Astrocyte (in vitro differentiated cells and primary cell): ENCODE measurements at regions not wholly inside any gene's neighbourhood (a gene's known extent, or its start where the extent isn't known, plus 50 kb on each side); places are given as distances from the start of the nearest gene placed in this dataset.

Source experiments
- DNase-seq: peaks from one replicate; pipeline ENCODE4 v3.0.0-alpha.2; 2010; ENCODE audit warnings: low read depth
- FAIRE-seq: peaks from 2 replicates; lab custom pipeline; 2011; peaks lifted over from hg19 to GRCh38; lab: Jason Lieb, UNC
- H2AFZ ChIP-seq: 2 replicates; pipeline ENCODE4 v1.6.0; 2012; ENCODE audit warnings: low read depth, low read length, inconsistent platforms
- H3K27ac ChIP-seq: 2 replicates; pipeline ENCODE4 v1.5.1; 2011; ENCODE audit warnings: low read depth, low read length, inconsistent platforms
- H3K27me3 ChIP-seq: 2 replicates; pipeline ENCODE4 v1.6.0; 2011; ENCODE audit warnings: low read length, inconsistent platforms; ENCODE audit not compliant: insufficient read depth
- H3K36me3 ChIP-seq: 2 replicates; pipeline ENCODE4 v1.5.1; 2011; ENCODE audit warnings: low read length, inconsistent platforms; ENCODE audit not compliant: insufficient read depth
- H3K4me1 ChIP-seq: 2 replicates; pipeline ENCODE4 v1.5.1; 2011; ENCODE audit warnings: low read length, inconsistent platforms; ENCODE audit not compliant: insufficient read depth
- H3K4me2 ChIP-seq: 2 replicates; pipeline ENCODE4 v1.6.0; 2012; ENCODE audit warnings: low read length, inconsistent platforms
- H3K4me3 ChIP-seq: 2 replicates; pipeline ENCODE4 v1.5.1; 2011; ENCODE audit warnings: low read depth, mild to moderate bottlenecking, low read length, inconsistent platforms; ENCODE audit not compliant: insufficient read depth
- H3K79me2 ChIP-seq: 2 replicates; pipeline ENCODE4 v1.6.0; 2012; ENCODE audit warnings: mild to moderate bottlenecking, low read length, inconsistent platforms; ENCODE audit not compliant: insufficient read depth
- H3K9ac ChIP-seq: 2 replicates; pipeline ENCODE4 v1.6.0; 2012; ENCODE audit warnings: mild to moderate bottlenecking, low read length, inconsistent platforms
- H3K9me3 ChIP-seq: 2 replicates; pipeline ENCODE4 v1.5.1; 2012; ENCODE audit warnings: low read depth, mild to moderate bottlenecking, low read length, inconsistent platforms; ENCODE audit not compliant: insufficient read depth
- H4K20me1 ChIP-seq: 2 replicates; pipeline ENCODE4 v1.6.0; 2012; ENCODE audit warnings: low read length, inconsistent platforms; ENCODE audit not compliant: insufficient read depth
- H3K27ac Mint-ChIP-seq: one replicate; pipeline ENCODE4 v1.8.0; 2021; ENCODE audit warnings: mild to moderate bottlenecking, mixed read lengths; ENCODE audit not compliant: unreplicated experiment
- H3K27me3 Mint-ChIP-seq: one replicate; pipeline ENCODE4 v1.8.0; 2021; ENCODE audit warnings: low read depth, mixed read lengths; ENCODE audit not compliant: unreplicated experiment
- H3K36me3 Mint-ChIP-seq: one replicate; pipeline ENCODE4 v1.8.0; 2021; ENCODE audit warnings: low read depth, mixed read lengths; ENCODE audit not compliant: unreplicated experiment
- H3K4me1 Mint-ChIP-seq: one replicate; pipeline ENCODE4 v1.8.0; 2021; ENCODE audit warnings: low read depth, mixed read lengths; ENCODE audit not compliant: unreplicated experiment
- H3K4me3 Mint-ChIP-seq: one replicate; pipeline ENCODE4 v1.8.0; 2021; ENCODE audit warnings: mild to moderate bottlenecking, moderate library complexity, mixed read lengths; ENCODE audit not compliant: unreplicated experiment
- H3K9me3 Mint-ChIP-seq: one replicate; pipeline ENCODE4 v1.8.0; 2021; ENCODE audit warnings: mild to moderate bottlenecking, mixed read lengths; ENCODE audit not compliant: unreplicated experiment
- EZH2 ChIP-seq: IDR thresholded peaks from 2 replicates; pipeline ENCODE4 v1.6.1; 2012; ENCODE audit warnings: mild to moderate bottlenecking, low read length, inconsistent platforms; ENCODE audit not compliant: insufficient read depth
- TF ChIP-seq, protein P1 (sequence below): IDR thresholded peaks from 2 replicates; pipeline ENCODE4 v1.5.1; 2011; ENCODE audit warnings: low read depth, mild to moderate bottlenecking, inconsistent platforms, low read length, moderate library complexity; ENCODE audit not compliant: insufficient read depth

DNA sequence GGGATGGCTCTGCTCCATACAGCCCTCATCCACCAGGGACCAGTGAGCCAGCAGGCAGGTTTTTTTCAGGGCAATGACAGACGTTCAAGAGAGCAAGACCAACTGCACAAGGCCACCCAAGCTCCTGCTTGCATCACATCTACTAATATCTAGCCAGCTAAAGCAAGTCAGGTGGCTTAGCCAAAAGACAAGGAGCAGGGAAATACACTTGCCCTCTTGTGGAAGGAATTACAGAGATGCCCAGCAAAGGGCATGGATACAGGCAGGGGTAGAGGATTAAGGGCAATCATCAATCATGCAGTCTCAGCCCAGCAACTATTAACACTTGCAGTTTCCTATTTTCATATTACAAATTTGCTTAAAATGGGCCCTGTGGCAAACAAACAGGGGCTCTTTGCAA is 81.5 kb upstream of the NTRK3 start:
- H3K27me3 Mint-ChIP-seq, result peaks cover 15% of the 10 kb centered on the region
- Histone ChIP-seq H3K36me3 (no peaks in the 10 kb centered on the region), H3K9ac (no peak overlapping the region), H3K4me3 (no peak overlapping the region), H4K20me1 (no peaks in the 10 kb centered on the region), H3K79me2 (no peaks in the 10 kb centered on the region), H3K9me3 (no peaks in the 10 kb centered on the region), H2AFZ (no peak overlapping the region), H3K4me1 (peaks cover 13% of the 10 kb centered on the region), H3K27me3 (no peaks in the 10 kb centered on the region), H3K4me2 (no peak overlapping the region), H3K27ac (no peak overlapping the region)
- H3K4me3 Mint-ChIP-seq, result no peak overlapping the region
- no peak overlapping the region for H3K27ac Mint-ChIP-seq
- peaks cover 6% of the 10 kb centered on the region for H3K4me1 Mint-ChIP-seq
- DNase-seq, result no peak
- FAIRE-seq, result no peak
- H3K36me3 Mint-ChIP-seq, result no peaks in the 10 kb centered on the region
- TF ChIP-seq, protein P1, sequence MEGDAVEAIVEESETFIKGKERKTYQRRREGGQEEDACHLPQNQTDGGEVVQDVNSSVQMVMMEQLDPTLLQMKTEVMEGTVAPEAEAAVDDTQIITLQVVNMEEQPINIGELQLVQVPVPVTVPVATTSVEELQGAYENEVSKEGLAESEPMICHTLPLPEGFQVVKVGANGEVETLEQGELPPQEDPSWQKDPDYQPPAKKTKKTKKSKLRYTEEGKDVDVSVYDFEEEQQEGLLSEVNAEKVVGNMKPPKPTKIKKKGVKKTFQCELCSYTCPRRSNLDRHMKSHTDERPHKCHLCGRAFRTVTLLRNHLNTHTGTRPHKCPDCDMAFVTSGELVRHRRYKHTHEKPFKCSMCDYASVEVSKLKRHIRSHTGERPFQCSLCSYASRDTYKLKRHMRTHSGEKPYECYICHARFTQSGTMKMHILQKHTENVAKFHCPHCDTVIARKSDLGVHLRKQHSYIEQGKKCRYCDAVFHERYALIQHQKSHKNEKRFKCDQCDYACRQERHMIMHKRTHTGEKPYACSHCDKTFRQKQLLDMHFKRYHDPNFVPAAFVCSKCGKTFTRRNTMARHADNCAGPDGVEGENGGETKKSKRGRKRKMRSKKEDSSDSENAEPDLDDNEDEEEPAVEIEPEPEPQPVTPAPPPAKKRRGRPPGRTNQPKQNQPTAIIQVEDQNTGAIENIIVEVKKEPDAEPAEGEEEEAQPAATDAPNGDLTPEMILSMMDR, result no peak
- TF ChIP-seq EZH2, result no peak
- H3K9me3 Mint-ChIP-seq, result peaks cover 3% of the 10 kb centered on the region

DNA sequence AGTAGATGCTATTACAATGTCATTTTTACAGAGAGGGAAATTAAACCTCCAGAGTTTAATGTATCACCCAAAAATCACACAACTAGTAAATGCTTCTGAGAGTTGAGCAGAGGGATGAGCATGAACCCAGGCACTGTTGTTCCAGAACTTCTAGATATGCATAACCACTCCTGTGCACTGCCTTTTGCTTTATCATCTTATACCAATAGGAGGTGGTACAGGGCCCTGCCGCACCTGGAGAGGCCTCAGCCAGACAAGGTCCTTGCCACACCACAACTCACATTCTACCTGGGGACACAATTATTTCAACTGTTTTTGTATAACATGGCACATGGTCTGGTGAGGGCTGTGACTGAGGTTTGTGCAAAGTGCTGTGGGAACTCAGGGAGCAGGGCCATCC is 78.5 kb upstream of the NTRK3 start:
- no peaks in the 10 kb centered on the region for H4K20me1 ChIP-seq
- H3K4me1 Mint-ChIP-seq, result peaks cover 6% of the 10 kb centered on the region
- TF ChIP-seq EZH2, result no peak
- TF ChIP-seq, protein P1, result no peak
- H3K4me2 ChIP-seq, result peak overlapping the region; percentile 77
- H3K27me3 Mint-ChIP-seq, result peaks cover 15% of the 10 kb centered on the region
- no peak overlapping the region for H3K4me3 Mint-ChIP-seq
- H3K9me3 Mint-ChIP-seq, result peaks cover 3% of the 10 kb centered on the region
- H3K9ac ChIP-seq, result peak overlapping the region; percentile 62
- peak overlapping the region; percentile 83 for H3K27ac ChIP-seq
- no peak for FAIRE-seq
- H3K36me3 ChIP-seq, result no peaks in the 10 kb centered on the region
- DNase-seq, result no peak
- H3K79me2 ChIP-seq, result no peaks in the 10 kb centered on the region
- H3K27me3 ChIP-seq, result no peaks in the 10 kb centered on the region
- H2AFZ ChIP-seq, result peak overlapping the region; percentile 87
- peaks cover 13% of the 10 kb centered on the region for H3K4me1 ChIP-seq
- no peaks in the 10 kb centered on the region for H3K9me3 ChIP-seq
- H3K4me3 ChIP-seq, result no peak overlapping the region
- no peak overlapping the region for H3K27ac Mint-ChIP-seq
- no peaks in the 10 kb centered on the region for H3K36me3 Mint-ChIP-seq

DNA sequence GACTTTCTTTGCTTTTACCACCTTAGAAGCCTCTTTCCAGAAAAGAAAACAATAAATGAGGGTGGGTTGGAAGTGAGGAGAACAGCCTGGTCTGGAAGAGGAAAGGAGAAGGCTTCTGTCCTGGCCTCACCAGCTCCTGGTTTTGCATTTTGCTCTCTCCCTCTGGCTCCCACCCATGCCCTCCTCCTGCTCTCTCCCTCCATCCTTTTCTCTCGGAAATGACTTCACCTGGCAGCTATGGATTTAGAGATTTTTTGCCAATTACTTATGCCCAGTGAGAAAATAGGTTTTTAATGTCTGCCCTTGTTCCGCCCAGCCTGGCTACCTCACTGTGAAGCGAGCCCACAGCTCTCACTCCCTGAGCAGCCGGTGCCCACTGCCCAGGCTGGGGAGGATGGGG is 77.9 kb upstream of the NTRK3 start:
- H3K9me3 Mint-ChIP-seq, result peaks cover 3% of the 10 kb centered on the region
- Histone ChIP-seq H2AFZ (peak overlapping the region; percentile 87), H4K20me1 (no peaks in the 10 kb centered on the region), H3K9me3 (no peaks in the 10 kb centered on the region), H3K36me3 (no peaks in the 10 kb centered on the region), H3K79me2 (no peaks in the 10 kb centered on the region), H3K9ac (peak overlapping the region; percentile 62), H3K4me3 (no peak overlapping the region), H3K27ac (peak overlapping the region; percentile 83), H3K4me1 (peaks cover 13% of the 10 kb centered on the region), H3K27me3 (no peaks in the 10 kb centered on the region), H3K4me2 (peak overlapping the region; percentile 77)
- H3K4me3 Mint-ChIP-seq, result no peak overlapping the region
- H3K27ac Mint-ChIP-seq, result no peak overlapping the region
- FAIRE-seq (no peak), DNase-seq (peak; percentile 78)
- H3K36me3 Mint-ChIP-seq, result no peaks in the 10 kb centered on the region
- TF ChIP-seq, protein P1, result no peak
- no peak for TF ChIP-seq EZH2
- H3K4me1 Mint-ChIP-seq, result peaks cover 6% of the 10 kb centered on the region
- peaks cover 18% of the 10 kb centered on the region for H3K27me3 Mint-ChIP-seq
